HCT116 (cell line): ENCODE measurements at regions not wholly inside any gene's neighbourhood (a gene's known extent, or its start where the extent isn't known, plus 50 kb on each side); places are given as distances from the start of the nearest gene placed in this dataset.

Experiments used
- ATF3 ChIP-seq: IDR thresholded peaks from 2 replicates; pipeline ENCODE4 v1.6.1; 2012
- CTCF ChIP-seq, 3 experiments: fragments of 200-600 bp in 1 of 3; sonication (generic) in 1 of 3; IDR thresholded peaks in 2 of 3; conservative IDR thresholded peaks in 1 of 3; 2 replicates each; pipeline ENCODE4 v1.5.1; 2012 to 2017; ENCODE audit warnings: low read depth in 2 of 3, low read length in 2 of 3, antibody characterized with exemption in 1 of 3, borderline replicate concordance in 1 of 3, control low read depth in 1 of 3, mild to moderate bottlenecking in 1 of 3, mixed read lengths in 1 of 3, mixed run types in 1 of 3, moderate library complexity in 1 of 3; ENCODE audit not compliant: insufficient read depth in 1 of 3
- EZH2 ChIP-seq: fragments of 200-600 bp; sonication (generic); IDR thresholded peaks from 2 replicates; pipeline ENCODE4 v1.6.1; 2017; ENCODE audit warnings: antibody characterized with exemption, mixed run types
- EZH2phosphoT487 ChIP-seq: fragments of 200-600 bp; IDR thresholded peaks from 2 replicates; pipeline ENCODE4 v1.6.1; 2018; ENCODE audit warnings: antibody characterized with exemption, borderline replicate concordance
- FOSL1 ChIP-seq: IDR thresholded peaks from 2 replicates; pipeline ENCODE4 v1.6.1; 2012; ENCODE audit warnings: low read depth
- POLR2A ChIP-seq: IDR thresholded peaks from 2 replicates; pipeline ENCODE4 v1.7.0; 2011; ENCODE audit warnings: borderline replicate concordance; ENCODE audit not compliant: insufficient read depth, insufficient read length; ENCODE audit errors: extremely low read depth
- POLR2AphosphoS5 ChIP-seq: IDR thresholded peaks from 2 replicates; pipeline ENCODE4 v1.6.1; 2011; ENCODE audit warnings: mild to moderate bottlenecking, low read depth, low read length, moderate library complexity
- RAD21 ChIP-seq: IDR thresholded peaks from 2 replicates; pipeline ENCODE4 v1.6.1; 2012; ENCODE audit warnings: low read depth, mild to moderate bottlenecking
- SIN3A ChIP-seq: IDR thresholded peaks from 2 replicates; pipeline ENCODE4 v1.6.1; 2012; ENCODE audit warnings: low read depth
- SP1 ChIP-seq: IDR thresholded peaks from 2 replicates; pipeline ENCODE4 v1.6.1; 2012; ENCODE audit warnings: low read depth
- ZFX ChIP-seq: fragments of 450-650 bp; IDR thresholded peaks from 2 replicates; pipeline ENCODE4 v1.6.1; 2017
- TF ChIP-seq, protein P1 (sequence below): IDR thresholded peaks from 2 replicates; pipeline ENCODE4 v1.6.1; 2012; ENCODE audit warnings: low read depth
- TF ChIP-seq, protein P2 (sequence below): IDR thresholded peaks from 2 replicates; pipeline ENCODE4 v1.6.1; 2011; ENCODE audit warnings: mild to moderate bottlenecking, low read length, moderate library complexity; ENCODE audit not compliant: insufficient replicate concordance; ENCODE audit errors: extremely low read depth
- TF ChIP-seq, protein P3 (sequence below): IDR thresholded peaks from 2 replicates; pipeline ENCODE4 v1.6.1; 2012

GRCh38 chrX:122941806-122942205 lies 242.3 kb upstream of the GRIA3 start:
- no peak for TF ChIP-seq CTCF (IDR thresholded peaks at IDR 0.05 in 2 of 3, conservative IDR thresholded peaks at IDR 0.05 in 1 of 3; ENCODE audit: borderline replicate concordance in 1 of 3, insufficient read depth in 1 of 3, low read depth in 2 of 3, low read length in 2 of 3)
- no peak for TF ChIP-seq EZH2
- TF ChIP-seq EZH2phosphoT487, result no peak
- no peak for TF ChIP-seq POLR2A
- TF ChIP-seq POLR2AphosphoS5, result no peak
- TF ChIP-seq, protein P1, sequence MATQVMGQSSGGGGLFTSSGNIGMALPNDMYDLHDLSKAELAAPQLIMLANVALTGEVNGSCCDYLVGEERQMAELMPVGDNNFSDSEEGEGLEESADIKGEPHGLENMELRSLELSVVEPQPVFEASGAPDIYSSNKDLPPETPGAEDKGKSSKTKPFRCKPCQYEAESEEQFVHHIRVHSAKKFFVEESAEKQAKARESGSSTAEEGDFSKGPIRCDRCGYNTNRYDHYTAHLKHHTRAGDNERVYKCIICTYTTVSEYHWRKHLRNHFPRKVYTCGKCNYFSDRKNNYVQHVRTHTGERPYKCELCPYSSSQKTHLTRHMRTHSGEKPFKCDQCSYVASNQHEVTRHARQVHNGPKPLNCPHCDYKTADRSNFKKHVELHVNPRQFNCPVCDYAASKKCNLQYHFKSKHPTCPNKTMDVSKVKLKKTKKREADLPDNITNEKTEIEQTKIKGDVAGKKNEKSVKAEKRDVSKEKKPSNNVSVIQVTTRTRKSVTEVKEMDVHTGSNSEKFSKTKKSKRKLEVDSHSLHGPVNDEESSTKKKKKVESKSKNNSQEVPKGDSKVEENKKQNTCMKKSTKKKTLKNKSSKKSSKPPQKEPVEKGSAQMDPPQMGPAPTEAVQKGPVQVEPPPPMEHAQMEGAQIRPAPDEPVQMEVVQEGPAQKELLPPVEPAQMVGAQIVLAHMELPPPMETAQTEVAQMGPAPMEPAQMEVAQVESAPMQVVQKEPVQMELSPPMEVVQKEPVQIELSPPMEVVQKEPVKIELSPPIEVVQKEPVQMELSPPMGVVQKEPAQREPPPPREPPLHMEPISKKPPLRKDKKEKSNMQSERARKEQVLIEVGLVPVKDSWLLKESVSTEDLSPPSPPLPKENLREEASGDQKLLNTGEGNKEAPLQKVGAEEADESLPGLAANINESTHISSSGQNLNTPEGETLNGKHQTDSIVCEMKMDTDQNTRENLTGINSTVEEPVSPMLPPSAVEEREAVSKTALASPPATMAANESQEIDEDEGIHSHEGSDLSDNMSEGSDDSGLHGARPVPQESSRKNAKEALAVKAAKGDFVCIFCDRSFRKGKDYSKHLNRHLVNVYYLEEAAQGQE, result no peak
- no peak for TF ChIP-seq SP1
- TF ChIP-seq ZFX, result no peak
- TF ChIP-seq SIN3A, result no peak
- TF ChIP-seq FOSL1, result no peak
- TF ChIP-seq, protein P2, sequence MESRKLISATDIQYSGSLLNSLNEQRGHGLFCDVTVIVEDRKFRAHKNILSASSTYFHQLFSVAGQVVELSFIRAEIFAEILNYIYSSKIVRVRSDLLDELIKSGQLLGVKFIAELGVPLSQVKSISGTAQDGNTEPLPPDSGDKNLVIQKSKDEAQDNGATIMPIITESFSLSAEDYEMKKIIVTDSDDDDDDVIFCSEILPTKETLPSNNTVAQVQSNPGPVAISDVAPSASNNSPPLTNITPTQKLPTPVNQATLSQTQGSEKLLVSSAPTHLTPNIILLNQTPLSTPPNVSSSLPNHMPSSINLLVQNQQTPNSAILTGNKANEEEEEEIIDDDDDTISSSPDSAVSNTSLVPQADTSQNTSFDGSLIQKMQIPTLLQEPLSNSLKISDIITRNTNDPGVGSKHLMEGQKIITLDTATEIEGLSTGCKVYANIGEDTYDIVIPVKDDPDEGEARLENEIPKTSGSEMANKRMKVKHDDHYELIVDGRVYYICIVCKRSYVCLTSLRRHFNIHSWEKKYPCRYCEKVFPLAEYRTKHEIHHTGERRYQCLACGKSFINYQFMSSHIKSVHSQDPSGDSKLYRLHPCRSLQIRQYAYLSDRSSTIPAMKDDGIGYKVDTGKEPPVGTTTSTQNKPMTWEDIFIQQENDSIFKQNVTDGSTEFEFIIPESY, result no peak
- no peak for TF ChIP-seq ATF3
- TF ChIP-seq, protein P3, sequence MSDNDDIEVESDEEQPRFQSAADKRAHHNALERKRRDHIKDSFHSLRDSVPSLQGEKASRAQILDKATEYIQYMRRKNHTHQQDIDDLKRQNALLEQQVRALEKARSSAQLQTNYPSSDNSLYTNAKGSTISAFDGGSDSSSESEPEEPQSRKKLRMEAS, result no peak
- TF ChIP-seq RAD21, result no peak
